Ovary (tissue), 7 donors: ENCODE measurements at regions not wholly inside any gene's neighbourhood (a gene's known extent, or its start where the extent isn't known, plus 50 kb on each side); places are given as distances from the start of the nearest gene placed in this dataset.

ENCODE experiments used
- DNase-seq, 5 donors: peaks; one replicate each; pipeline ENCODE4 v3.0.0-alpha.2; 2019 to 2020
- H3K27ac ChIP-seq, 2 donors: fragments of 200-600 bp; one replicate each; pipeline versions ENCODE4 v1.5.1 to v1.8.0; 2019 to 2022
- H3K27me3 ChIP-seq: fragments of 200-600 bp; one replicate; pipeline ENCODE4 v1.8.0; 2022
- H3K36me3 ChIP-seq: fragments of 200-600 bp; sonication (generic); one replicate; pipeline ENCODE4 v1.5.1; 2019
- H3K4me1 ChIP-seq: one replicate; pipeline ENCODE4 v1.8.1; 2013; ENCODE audit warnings: mild to moderate bottlenecking, moderate library complexity; ENCODE audit not compliant: insufficient read depth
- H3K4me3 ChIP-seq: fragments of 200-600 bp; sonication (generic); one replicate; pipeline ENCODE4 v1.5.1; 2017
- H3K9me3 ChIP-seq, 2 donors: fragments of 200-600 bp in 1 of 2; sonication (generic) in 1 of 2; one replicate each; pipeline versions ENCODE4 v1.5.1 to v1.8.1; 2013 to 2019; ENCODE audit warnings: mild to moderate bottlenecking in 1 of 2, moderate library complexity in 1 of 2
- CTCF ChIP-seq, 3 donors: fragments of 450-650 bp in 2 of 3; fragments of 200-600 bp in 1 of 3; IDR thresholded peaks; one replicate each; pipeline versions ENCODE4 v1.5.1 to v1.8.0; 2016 to 2022; ENCODE audit warnings: antibody characterized with exemption in 3 of 3, mild to moderate bottlenecking in 1 of 3
- EP300 ChIP-seq: sonication (generic); formaldehyde crosslinking; IDR thresholded peaks from one replicate; pipeline ENCODE4 v1.6.1; 2017; ENCODE audit warnings: antibody characterized with exemption
- POLR2A ChIP-seq: fragments of 450-650 bp; IDR thresholded peaks from one replicate; pipeline ENCODE4 v1.6.1; 2017; ENCODE audit warnings: antibody characterized with exemption, mild to moderate bottlenecking, moderate library complexity
- WGBS, 3 donors: extraction: QIAGEN DNeasy Blood & Tissue Kit in 1 of 3; methylation state at CpG; one replicate each; pipeline versions ENCODE4 v1.1.5 to v1.1.7; 2013 to 2017; 5-methylcytosine and 5-hydroxymethylcytosine counted together
- intact Hi-C, 4 donors: fragments of 100-400 bp; cut with DNase I; formaldehyde crosslinking; loops; one replicate each; pipeline versions ENCODE4 v1.11.0 to v1.15.1; 2022 to 2023
- donor health status: DM: no; HTN: no; CAD: no; lungs with moderate emphysema.
- donor health status: DM: no; HTN: no; CAD: no.
- donor health status: Bipolar disorder and iron deficiency.
- donor health status: DM: no; HTN: no; CAD: no.
- donor health status: DM: yes; HTN: yes; CAD: no.

DNA sequence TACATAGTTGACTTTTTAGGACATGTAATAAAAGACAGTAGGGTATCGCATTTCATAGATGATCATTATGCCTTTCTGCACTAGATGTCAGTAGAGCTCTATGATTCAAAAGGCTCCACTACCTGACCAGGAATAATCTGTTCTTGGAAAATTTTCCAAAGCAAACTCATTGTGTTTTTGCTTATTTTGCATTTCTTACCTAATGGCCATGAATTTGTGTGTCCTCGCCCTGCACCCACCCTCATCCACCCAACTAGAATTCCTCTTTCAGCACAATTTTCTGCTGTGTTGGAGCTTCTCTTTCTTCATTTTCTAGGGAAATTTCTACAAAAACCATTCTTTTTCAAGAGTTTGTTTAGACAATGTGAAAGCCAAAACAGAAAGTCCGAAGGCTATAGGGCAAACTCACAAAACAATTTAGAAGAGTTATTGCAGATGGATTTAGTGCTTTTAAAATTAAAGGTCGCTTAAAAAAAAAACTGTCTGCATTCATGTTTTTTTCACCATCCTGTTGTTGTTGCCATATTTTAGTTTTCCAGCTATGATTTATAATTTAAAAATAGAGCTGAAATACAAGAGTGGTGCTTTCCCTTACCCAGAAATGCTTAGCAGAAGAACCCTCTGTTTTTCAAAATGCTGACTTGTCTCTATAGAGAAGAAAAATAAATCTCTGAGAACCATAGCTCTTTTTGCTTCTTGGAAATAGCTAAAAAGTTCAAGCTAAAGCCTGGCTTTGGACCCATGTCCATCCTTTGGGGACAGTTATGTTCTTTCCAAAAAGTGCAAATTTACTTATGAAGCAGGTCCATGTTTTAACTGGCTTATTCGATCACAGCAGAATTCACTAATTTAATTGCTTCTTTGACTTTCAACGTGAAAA lies 183.7 kb downstream of the SPATA18 start:
- Histone ChIP-seq H3K27me3 (no peaks in the 10 kb centered on the region), H3K4me1 (no peaks in the 10 kb centered on the region), H3K36me3 (no peaks in the 10 kb centered on the region), H3K9me3 (no peaks in the 10 kb centered on the region), H3K4me3 (peak overlapping the region; percentile 15), H3K27ac (peak overlapping the region in 1 of 2 donors; percentile 29)
- peak; percentile 50 to 71 (median 62) for DNase-seq
- 4 to 7% (median 6%) methylated on average over 6 of the region's 6 CpGs for WGBS, 3 donors
- no peak for TF ChIP-seq POLR2A
- TF ChIP-seq CTCF (IDR thresholded peaks at IDR 0.05) = peak; percentile 32 to 71 (median 71)
- intact Hi-C loops = loop anchor here in 2 of 4 donors (5.0 to 10.0 kb wide), 3 partner anchors 748 to 2000 kb away; no protein-coding TSS in a partner anchor

DNA sequence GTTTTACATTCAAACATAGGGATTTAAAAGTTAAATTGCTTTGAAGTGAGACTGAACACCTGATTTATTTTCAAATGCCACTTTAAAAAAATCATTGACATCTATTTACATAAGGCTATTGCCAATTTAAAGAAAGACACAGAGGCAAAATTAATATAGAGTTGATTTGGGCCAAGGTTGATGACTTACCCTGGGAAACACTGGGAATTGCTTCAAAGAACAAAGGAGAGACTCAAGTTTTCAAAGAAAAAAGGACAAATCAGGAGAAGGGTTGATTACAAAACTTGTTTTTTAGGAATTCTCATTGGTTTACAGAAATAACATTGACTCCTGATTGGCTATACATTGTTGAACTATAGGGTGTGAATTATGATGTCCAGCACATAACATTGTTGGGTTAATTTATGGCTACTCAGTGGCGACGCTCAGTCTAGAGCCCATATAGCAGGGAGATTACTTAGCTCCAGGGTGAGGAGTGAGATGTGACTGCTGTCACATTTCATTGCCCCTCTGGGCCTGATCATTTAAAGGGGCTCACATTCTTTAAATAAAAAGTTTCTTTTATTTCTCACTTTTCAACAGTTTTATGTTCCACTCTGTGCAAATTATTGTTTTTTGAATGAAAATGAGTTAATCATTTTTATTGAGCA lies 184.6 kb downstream of the SPATA18 start:
- intact Hi-C loops = loop anchor here in 1 of 4 donors (10.0 kb wide), 2 partner anchors 749 to 1999 kb away; no protein-coding TSS in a partner anchor

DNA sequence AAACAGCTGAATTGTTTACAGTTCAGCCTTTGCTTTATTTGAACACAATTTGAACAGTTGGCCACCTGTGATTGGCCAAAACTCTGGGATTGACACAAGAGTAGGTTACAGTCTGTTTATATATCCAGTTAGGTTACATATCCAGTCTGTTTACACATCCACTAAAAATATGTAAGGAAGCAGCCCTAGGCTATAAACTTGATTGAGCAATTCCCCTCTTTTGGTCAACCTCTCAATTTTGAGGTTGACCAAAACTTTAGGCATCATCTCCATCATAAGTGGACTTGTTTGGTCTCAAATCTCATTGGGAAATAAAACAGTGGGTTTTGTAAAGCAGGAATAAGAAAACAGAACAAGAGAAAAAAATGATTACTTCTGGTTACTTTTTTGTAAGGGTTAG lies 190.8 kb downstream of the SPATA18 start:
- Histone ChIP-seq H3K4me3 (no peak overlapping the region), H3K27ac (no peak overlapping the region), H3K9me3 (no peaks in the 10 kb centered on the region), H3K27me3 (no peaks in the 10 kb centered on the region), H3K36me3 (no peaks in the 10 kb centered on the region), H3K4me1 (peaks cover 4% of the 10 kb centered on the region)
- TF ChIP-seq CTCF (IDR thresholded peaks at IDR 0.05) = no peak
- TF ChIP-seq POLR2A = no peak
- intact Hi-C loops = no loop called here
- no peak for DNase-seq

More for the DNA sequence above, 184.6 kb downstream of the SPATA18 start:
- H3K9me3 ChIP-seq = no peaks in the 10 kb centered on the region
- peak overlapping the region in 1 of 2 donors; percentile 29 for H3K27ac ChIP-seq
- WGBS, 3 donors = 86 to 97% (median 93%) methylated on average over 2 of the region's 2 CpGs
- DNase-seq = no peak
- no peaks in the 10 kb centered on the region for H3K27me3 ChIP-seq
- no peaks in the 10 kb centered on the region for H3K4me1 ChIP-seq
- TF ChIP-seq EP300 = no peak
- TF ChIP-seq CTCF (IDR thresholded peaks at IDR 0.05) = no peak
- no peak for TF ChIP-seq POLR2A
- H3K36me3 ChIP-seq = no peaks in the 10 kb centered on the region
- no peak overlapping the region for H3K4me3 ChIP-seq

DNA sequence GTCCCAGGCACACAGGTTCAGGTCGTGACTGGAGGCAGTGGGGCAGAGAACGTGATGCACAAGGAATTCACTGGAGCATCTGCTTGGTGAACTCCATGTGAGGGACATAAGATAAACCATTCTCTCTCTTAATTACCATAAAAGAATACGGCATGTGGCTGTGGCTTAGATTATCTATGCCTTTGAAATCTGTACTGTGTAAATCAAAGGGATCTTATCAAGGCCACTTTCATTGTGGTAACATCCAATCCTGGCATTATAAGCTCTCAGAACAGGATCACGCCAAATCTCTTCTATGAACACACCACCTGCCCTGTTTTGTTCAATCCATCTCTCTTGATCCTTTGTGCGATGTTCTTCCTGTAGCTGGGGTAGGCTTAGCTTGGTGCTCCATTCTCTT lies 192.3 kb downstream of the SPATA18 start:
- Histone ChIP-seq H3K27me3 (no peaks in the 10 kb centered on the region), H3K27ac (no peak overlapping the region), H3K36me3 (no peaks in the 10 kb centered on the region), H3K4me3 (no peak overlapping the region), H3K9me3 (no peaks in the 10 kb centered on the region), H3K4me1 (peaks cover 6% of the 10 kb centered on the region)
- TF ChIP-seq POLR2A (no peak), CTCF (IDR thresholded peaks at IDR 0.05) (no peak), EP300 (no peak)
- DNase-seq = no peak
- WGBS, 3 donors = 94 to 96% (median 95%) methylated on average over 5 of the region's 5 CpGs
- intact Hi-C loops = no loop called here
